SJCRH30 (cell line): ENCODE measurements at regions not wholly inside any gene's neighbourhood (a gene's known extent, or its start where the extent isn't known, plus 50 kb on each side); places are given as distances from the start of the nearest gene placed in this dataset.

Experiments used
- DNase-seq, 2 experiments: peaks; one replicate each; pipeline ENCODE4 v3.0.0-alpha.2; 2015 to 2020
- H3K27ac ChIP-seq: fragments of 250-450 bp; sonication (Bioruptor Pico); 2 replicates; pipeline ENCODE4 v1.5.1; 2020; ENCODE audit warnings: mild to moderate bottlenecking, moderate library complexity
- H3K27me3 ChIP-seq: fragments of 250-450 bp; sonication (Bioruptor Pico); 2 replicates; pipeline ENCODE4 v1.5.1; 2020; ENCODE audit warnings: mild to moderate bottlenecking, moderate library complexity
- H3K36me3 ChIP-seq: fragments of 250-450 bp; sonication (Bioruptor Pico); 2 replicates; pipeline ENCODE4 v1.5.1; 2020; ENCODE audit warnings: mild to moderate bottlenecking, moderate library complexity
- H3K4me1 ChIP-seq: fragments of 250-450 bp; sonication (Bioruptor Pico); 2 replicates; pipeline ENCODE4 v1.5.1; 2020; ENCODE audit warnings: mild to moderate bottlenecking, moderate library complexity
- H3K4me3 ChIP-seq: fragments of 250-450 bp; sonication (Bioruptor Pico); 2 replicates; pipeline ENCODE4 v1.5.1; 2020; ENCODE audit warnings: mild to moderate bottlenecking, moderate library complexity
- H3K9me3 ChIP-seq: fragments of 250-450 bp; sonication (Bioruptor Pico); replicated peaks from 2 replicates; pipeline ENCODE4 v1.5.1; 2020; ENCODE audit warnings: mild to moderate bottlenecking, moderate library complexity

- no peaks in the 10 kb centered on the region for H3K4me1 ChIP-seq
- no peaks in the 10 kb centered on the region for H3K27me3 ChIP-seq
- H3K36me3 ChIP-seq: no peaks in the 10 kb centered on the region
- DNase-seq: no peak
- H3K4me3 ChIP-seq: no peak overlapping the region
- no peaks in the 10 kb centered on the region for H3K9me3 ChIP-seq
- H3K27ac ChIP-seq: no peak overlapping the region
Observed at GRCh38 chr5:19002111-19002510, 985.9 kb downstream of the CDH18 start.

GRCh38 chr5:19018822-19019221 is 969.2 kb downstream of the CDH18 start:
- H3K4me1 ChIP-seq: no peaks in the 10 kb centered on the region
- H3K4me3 ChIP-seq: no peak overlapping the region
- no peaks in the 10 kb centered on the region for H3K9me3 ChIP-seq
- H3K36me3 ChIP-seq: no peaks in the 10 kb centered on the region
- DNase-seq: peak in 1 of 2 experiments; percentile 1
- H3K27ac ChIP-seq: no peak overlapping the region
- no peaks in the 10 kb centered on the region for H3K27me3 ChIP-seq

GRCh38 chr5:19031491-19031890 is 956.5 kb downstream of the CDH18 start:
- Histone ChIP-seq H3K4me3 (no peak overlapping the region), H3K27ac (no peak overlapping the region), H3K9me3 (no peaks in the 10 kb centered on the region), H3K36me3 (no peaks in the 10 kb centered on the region), H3K27me3 (no peaks in the 10 kb centered on the region), H3K4me1 (no peaks in the 10 kb centered on the region)
- no peak for DNase-seq

GRCh38 chr5:19035816-19036215 is 952.2 kb downstream of the CDH18 start:
- H3K4me3 ChIP-seq: no peak overlapping the region
- H3K36me3 ChIP-seq: no peaks in the 10 kb centered on the region
- no peak overlapping the region for H3K27ac ChIP-seq
- H3K27me3 ChIP-seq: no peaks in the 10 kb centered on the region
- H3K9me3 ChIP-seq: no peaks in the 10 kb centered on the region
- H3K4me1 ChIP-seq: no peaks in the 10 kb centered on the region
- no peak for DNase-seq

- Histone ChIP-seq H3K27ac (no peak overlapping the region), H3K9me3 (no peaks in the 10 kb centered on the region), H3K36me3 (no peaks in the 10 kb centered on the region)
Observed at GRCh38 chr5:19042106-19042505, 945.9 kb downstream of the CDH18 start.

GRCh38 chr5:19044311-19044710 is 943.7 kb downstream of the CDH18 start:
- H3K36me3 ChIP-seq: no peaks in the 10 kb centered on the region
- no peak overlapping the region for H3K4me3 ChIP-seq
- H3K9me3 ChIP-seq: no peaks in the 10 kb centered on the region
- DNase-seq: no peak
- no peaks in the 10 kb centered on the region for H3K4me1 ChIP-seq
- no peaks in the 10 kb centered on the region for H3K27me3 ChIP-seq
- H3K27ac ChIP-seq: no peak overlapping the region

More at GRCh38 chr5:19042106-19042505, 945.9 kb downstream of the CDH18 start:
- no peaks in the 10 kb centered on the region for H3K27me3 ChIP-seq
- H3K4me3 ChIP-seq: no peak overlapping the region
- no peaks in the 10 kb centered on the region for H3K4me1 ChIP-seq
- no peak for DNase-seq

GRCh38 chr5:19044931-19045695 is 942.9 kb downstream of the CDH18 start:
- Histone ChIP-seq H3K9me3 (no peaks in the 10 kb centered on the region), H3K36me3 (no peaks in the 10 kb centered on the region), H3K4me1 (no peaks in the 10 kb centered on the region), H3K27me3 (no peaks in the 10 kb centered on the region), H3K27ac (no peak overlapping the region), H3K4me3 (no peak overlapping the region)
- DNase-seq: no peak

GRCh38 chr5:19047277-19047676 is 940.7 kb downstream of the CDH18 start:
- Histone ChIP-seq H3K9me3 (no peaks in the 10 kb centered on the region), H3K27me3 (no peaks in the 10 kb centered on the region)
- DNase-seq: peak; percentile 4 to 20

GRCh38 chr5:19048726-19049125 is 939.3 kb downstream of the CDH18 start:
- H3K36me3 ChIP-seq: no peaks in the 10 kb centered on the region
- no peak overlapping the region for H3K27ac ChIP-seq
- H3K9me3 ChIP-seq: no peaks in the 10 kb centered on the region
- H3K4me1 ChIP-seq: no peaks in the 10 kb centered on the region
- no peaks in the 10 kb centered on the region for H3K27me3 ChIP-seq
- no peak overlapping the region for H3K4me3 ChIP-seq
- no peak for DNase-seq

More at GRCh38 chr5:19047277-19047676, 940.7 kb downstream of the CDH18 start:
- Histone ChIP-seq H3K27ac (no peak overlapping the region), H3K36me3 (no peaks in the 10 kb centered on the region), H3K4me3 (no peak overlapping the region), H3K4me1 (no peaks in the 10 kb centered on the region)

GRCh38 chr5:19058216-19058615 is 929.8 kb downstream of the CDH18 start:
- H3K9me3 ChIP-seq: no peaks in the 10 kb centered on the region
- H3K4me1 ChIP-seq: no peaks in the 10 kb centered on the region
- DNase-seq: no peak
- H3K27ac ChIP-seq: no peak overlapping the region
- no peaks in the 10 kb centered on the region for H3K27me3 ChIP-seq
- no peak overlapping the region for H3K4me3 ChIP-seq
- no peaks in the 10 kb centered on the region for H3K36me3 ChIP-seq

- Histone ChIP-seq H3K27me3 (no peaks in the 10 kb centered on the region), H3K4me3 (no peak overlapping the region), H3K9me3 (no peaks in the 10 kb centered on the region), H3K27ac (no peak overlapping the region), H3K4me1 (no peaks in the 10 kb centered on the region), H3K36me3 (no peaks in the 10 kb centered on the region)
- DNase-seq: no peak
Observed at GRCh38 chr5:19064094-19064493, 923.9 kb downstream of the CDH18 start.

GRCh38 chr5:19067741-19068140 is 920.3 kb downstream of the CDH18 start:
- no peak overlapping the region for H3K27ac ChIP-seq
- no peaks in the 10 kb centered on the region for H3K36me3 ChIP-seq
- H3K9me3 ChIP-seq: no peaks in the 10 kb centered on the region
- H3K27me3 ChIP-seq: no peaks in the 10 kb centered on the region
- DNase-seq: no peak
- H3K4me3 ChIP-seq: no peak overlapping the region
- H3K4me1 ChIP-seq: no peaks in the 10 kb centered on the region

GRCh38 chr5:19098434-19098833 is 889.6 kb downstream of the CDH18 start:
- H3K4me1 ChIP-seq: no peaks in the 10 kb centered on the region
- H3K4me3 ChIP-seq: no peak overlapping the region
- H3K36me3 ChIP-seq: no peaks in the 10 kb centered on the region
- no peak for DNase-seq
- H3K9me3 ChIP-seq: no peaks in the 10 kb centered on the region
- no peak overlapping the region for H3K27ac ChIP-seq
- H3K27me3 ChIP-seq: no peaks in the 10 kb centered on the region

- Histone ChIP-seq H3K36me3 (no peaks in the 10 kb centered on the region), H3K4me3 (no peak overlapping the region), H3K9me3 (no peaks in the 10 kb centered on the region), H3K4me1 (no peaks in the 10 kb centered on the region), H3K27ac (no peak overlapping the region), H3K27me3 (no peaks in the 10 kb centered on the region)
- DNase-seq: no peak
Observed at GRCh38 chr5:19099195-19099594, 888.8 kb downstream of the CDH18 start.

GRCh38 chr5:19104948-19105347 is 883.1 kb downstream of the CDH18 start:
- Histone ChIP-seq H3K36me3 (no peaks in the 10 kb centered on the region), H3K27ac (no peak overlapping the region), H3K27me3 (no peaks in the 10 kb centered on the region), H3K9me3 (no peaks in the 10 kb centered on the region), H3K4me1 (no peaks in the 10 kb centered on the region), H3K4me3 (no peak overlapping the region)
- no peak for DNase-seq

- Histone ChIP-seq H3K4me1 (no peaks in the 10 kb centered on the region), H3K9me3 (no peaks in the 10 kb centered on the region), H3K36me3 (no peaks in the 10 kb centered on the region), H3K27ac (no peak overlapping the region), H3K4me3 (no peak overlapping the region), H3K27me3 (no peaks in the 10 kb centered on the region)
- no peak for DNase-seq
Observed at GRCh38 chr5:19122923-19123322, 865.1 kb downstream of the CDH18 start.
